ENCODE measurements at regions not wholly inside any gene's neighbourhood (a gene's known extent, or its start where the extent isn't known, plus 50 kb on each side); places are given as distances from the start of the nearest gene placed in this dataset.
A peak's percentile ranks its signal among the peaks of the same experiment; 100 is the strongest.
"Not testable (repeated sequence)": the region's sequence is repeated elsewhere in the genome, so short reads cannot be mapped to it uniquely, and the experiment has no call there.

GRCh38 chr20:5452691-5453090, 135.9 kb upstream of the PROKR2 start:
- not testable (repeated sequence) for DNase-seq

GRCh38 chr20:5452286-5452685, 135.5 kb upstream of the PROKR2 start:
- not testable (repeated sequence) for DNase-seq

GRCh38 chr20:5451643-5452210, 135.0 kb upstream of the PROKR2 start:
- no peak for DNase-seq

- peak; percentile 47 for DNase-seq
Observed at GRCh38 chr20:5448449-5449118, 131.8 kb upstream of the PROKR2 start.

GRCh38 chr20:5447188-5447587, 130.4 kb upstream of the PROKR2 start:
- DNase-seq, result no peak

GRCh38 chr20:5445611-5446010, 128.9 kb upstream of the PROKR2 start:
- no peak for DNase-seq

GRCh38 chr20:5442101-5442500, 125.3 kb upstream of the PROKR2 start:
- no peak for DNase-seq

- DNase-seq, result no peak
Observed at GRCh38 chr20:5434116-5434515, 117.4 kb upstream of the PROKR2 start.

- no peak for DNase-seq
Observed at GRCh38 chr20:5433352-5433751, 116.6 kb upstream of the PROKR2 start.

GRCh38 chr20:5432030-5432429, 115.3 kb upstream of the PROKR2 start:
- no peak for DNase-seq

GRCh38 chr20:5430670-5431069, 113.9 kb upstream of the PROKR2 start:
- DNase-seq, result no peak

- no peak for DNase-seq
Observed at GRCh38 chr20:5426026-5426425, 109.3 kb upstream of the PROKR2 start.

- no peak for DNase-seq
Observed at GRCh38 chr20:5416086-5416485, 99.3 kb upstream of the PROKR2 start.

GRCh38 chr20:5413394-5413793, 96.6 kb upstream of the PROKR2 start:
- no peak for DNase-seq

- no peak for DNase-seq
Observed at GRCh38 chr20:5410470-5410869, 93.7 kb upstream of the PROKR2 start.

GRCh38 chr20:5402903-5403531, 86.3 kb upstream of the PROKR2 start:
- DNase-seq, result no peak

- DNase-seq, result no peak
Observed at GRCh38 chr20:5401277-5401875, 84.6 kb upstream of the PROKR2 start.

- peak; percentile 60 for DNase-seq
Observed at GRCh38 chr20:5400164-5400762, 83.5 kb upstream of the PROKR2 start.

- no peak for DNase-seq
Observed at GRCh38 chr20:5397393-5397792, 80.6 kb upstream of the PROKR2 start.

GRCh38 chr20:5395932-5396727, 79.4 kb upstream of the PROKR2 start:
- no peak for DNase-seq

- DNase-seq, result no peak
Observed at GRCh38 chr20:5393218-5393870, 76.6 kb upstream of the PROKR2 start.

- DNase-seq, result no peak
Observed at GRCh38 chr20:5390720-5391119, 74.0 kb upstream of the PROKR2 start.

All from left kidney (tissue), 1 donor.